CD4-positive, alpha-beta memory T cell (primary cell): ENCODE measurements at regions not wholly inside any gene's neighbourhood (a gene's known extent, or its start where the extent isn't known, plus 50 kb on each side); places are given as distances from the start of the nearest gene placed in this dataset.

Source experiments
- CTCF ChIA-PET: fragments of 350-600 bp; sonication (Branson Sonifier 250); formaldehyde crosslinking; loops from one replicate; lab custom pipeline; 2021; ENCODE audit warnings: inconsistent platforms; ENCODE audit not compliant: partially characterized antibody; lab: Charles Lee
- POLR2A ChIA-PET: fragments of 350-600 bp; sonication (Branson Sonifier 250); formaldehyde crosslinking; loops from one replicate; lab custom pipeline; 2021; ENCODE audit not compliant: partially characterized antibody; lab: Charles Lee
- DNase-seq, 5 donors: peaks; one replicate each; pipeline versions ENCODE4 v3.0.0 to v3.0.0-alpha.2; 2020 to 2022; ENCODE audit warnings: mixed read lengths in 1 of 5
- H3K27ac ChIP-seq: one replicate; pipeline ENCODE4 v1.7.0; 2013; ENCODE audit warnings: low read depth, low read length
- H3K27me3 ChIP-seq: 2 replicates; pipeline ENCODE4 v1.7.0; 2013; ENCODE audit warnings: mild to moderate bottlenecking, low read length, moderate library complexity; ENCODE audit not compliant: insufficient read depth
- H3K36me3 ChIP-seq: 2 replicates; pipeline ENCODE4 v1.7.0; 2013; ENCODE audit warnings: mild to moderate bottlenecking, low read length, moderate library complexity; ENCODE audit not compliant: insufficient read depth
- H3K4me1 ChIP-seq: 2 replicates; pipeline ENCODE4 v1.7.0; 2013; ENCODE audit warnings: mild to moderate bottlenecking, low read length, moderate library complexity; ENCODE audit not compliant: insufficient read depth
- H3K4me3 ChIP-seq, 2 donors: one replicate each; pipeline ENCODE4 v1.7.0; 2013; ENCODE audit warnings: low read length in 2 of 2, mild to moderate bottlenecking in 1 of 2
- H3K9me3 ChIP-seq, 2 donors: one replicate each; pipeline ENCODE4 v1.7.0; 2013; ENCODE audit warnings: low read length in 2 of 2, control low read depth in 1 of 2; ENCODE audit not compliant: control insufficient read depth in 1 of 2
- H3K27ac Mint-ChIP-seq, 7 donors: one replicate each; pipeline ENCODE4 v1.8.0; 2020 to 2021; ENCODE audit warnings: mixed read lengths in 7 of 7, mild to moderate bottlenecking in 6 of 7, inconsistent platforms in 3 of 7, moderate library complexity in 3 of 7
- H3K27me3 Mint-ChIP-seq, 2 donors: one replicate each; pipeline ENCODE4 v1.8.0; 2020 to 2021; ENCODE audit warnings: mixed read lengths in 2 of 2
- H3K36me3 Mint-ChIP-seq, 2 donors: one replicate each; pipeline ENCODE4 v1.8.0; 2020 to 2021; ENCODE audit warnings: mixed read lengths in 2 of 2, inconsistent platforms in 1 of 2, mild to moderate bottlenecking in 1 of 2
- H3K4me1 Mint-ChIP-seq, 4 donors: one replicate each; pipeline ENCODE4 v1.8.0; 2020 to 2021; ENCODE audit warnings: mixed read lengths in 4 of 4, mild to moderate bottlenecking in 1 of 4
- H3K4me3 Mint-ChIP-seq, 8 donors: one replicate each; pipeline ENCODE4 v1.8.0; 2020 to 2021; ENCODE audit warnings: mixed read lengths in 8 of 8, mild to moderate bottlenecking in 7 of 8, moderate library complexity in 6 of 8, inconsistent platforms in 3 of 8
- H3K9me3 Mint-ChIP-seq, 8 donors: one replicate each; pipeline ENCODE4 v1.8.0; 2020 to 2021; ENCODE audit warnings: mixed read lengths in 8 of 8, mild to moderate bottlenecking in 5 of 8, inconsistent platforms in 3 of 8, moderate library complexity in 1 of 8
- intact Hi-C: fragments of 100-400 bp; cut with micrococcal nuclease; formaldehyde crosslinking; loops from one replicate; pipeline ENCODE4 v1.15.1; 2023

DNA sequence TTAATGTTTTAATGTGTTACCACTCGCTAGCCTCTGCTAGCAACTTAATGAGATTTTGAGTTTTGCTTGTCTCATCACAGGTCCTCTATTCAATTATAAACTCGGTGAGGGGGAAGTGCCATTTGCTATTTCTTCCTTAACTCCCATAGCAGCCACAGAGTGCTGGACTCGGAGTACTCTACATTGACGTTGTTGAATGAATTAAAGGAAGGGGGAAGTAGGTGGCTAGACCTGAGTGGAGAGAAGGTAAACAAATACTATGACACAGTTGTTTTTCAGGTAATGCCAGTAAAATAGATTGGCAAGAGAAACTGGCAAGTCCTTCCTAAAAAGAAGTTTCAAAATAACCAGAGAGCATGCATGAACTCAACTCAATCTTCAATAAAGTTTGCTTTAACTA is 339.3 kb downstream of the HRH4 start:
- peaks cover 2 to 7% of the 10 kb centered on the region in 2 donors for H3K27me3 Mint-ChIP-seq
- no peaks in the 10 kb centered on the region for H3K36me3 Mint-ChIP-seq
- Histone ChIP-seq H3K4me3 (no peak overlapping the region), H3K36me3 (no peaks in the 10 kb centered on the region), H3K27me3 (no peaks in the 10 kb centered on the region), H3K9me3 (no peaks in the 10 kb centered on the region), H3K27ac (no peak overlapping the region), H3K4me1 (no peaks in the 10 kb centered on the region)
- DNase-seq = no peak
- intact Hi-C loops = no loop called here
- H3K9me3 Mint-ChIP-seq = peaks cover 0 to 5% (median 0%) of the 10 kb centered on the region in 8 donors
- no peaks in the 10 kb centered on the region for H3K4me1 Mint-ChIP-seq
- no peak overlapping the region for H3K4me3 Mint-ChIP-seq
- ChIA-PET CTCF (no interaction called here), POLR2A (no interaction called here)
- no peak overlapping the region for H3K27ac Mint-ChIP-seq

DNA sequence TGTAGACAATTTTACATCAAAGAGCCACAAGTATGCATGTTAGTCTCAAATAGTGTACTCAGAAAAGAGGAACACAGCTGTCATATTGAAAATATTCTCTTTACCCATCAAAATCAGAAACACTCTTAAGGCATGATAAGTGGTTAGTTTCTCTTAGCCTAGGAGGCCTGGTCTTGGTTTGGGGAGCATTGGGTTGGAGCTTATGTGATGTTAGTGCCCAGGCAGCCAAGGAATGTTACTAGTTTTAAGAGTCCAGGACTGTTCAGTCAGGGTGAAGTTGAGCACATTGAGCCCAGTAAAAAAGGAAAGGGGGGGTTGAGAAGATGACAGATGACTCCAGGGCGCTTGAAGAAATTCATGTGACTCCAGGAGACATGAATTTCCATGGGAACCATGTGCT is 340.6 kb downstream of the HRH4 start:
- H3K27ac ChIP-seq = no peak overlapping the region
- POLR2A ChIA-PET = no interaction called here
- peaks cover 0 to 5% (median 0%) of the 10 kb centered on the region in 8 donors for H3K9me3 Mint-ChIP-seq
- no peak overlapping the region for H3K27ac Mint-ChIP-seq
- intact Hi-C loops = no loop called here
- H3K27me3 ChIP-seq = no peaks in the 10 kb centered on the region
- H3K4me3 Mint-ChIP-seq = no peak overlapping the region
- H3K9me3 ChIP-seq = no peaks in the 10 kb centered on the region
- H3K4me1 Mint-ChIP-seq = no peaks in the 10 kb centered on the region
- CTCF ChIA-PET = no interaction called here
- H3K4me1 ChIP-seq = no peaks in the 10 kb centered on the region
- no peaks in the 10 kb centered on the region for H3K36me3 Mint-ChIP-seq
- H3K4me3 ChIP-seq = no peak overlapping the region
- peaks cover 2 to 7% of the 10 kb centered on the region in 2 donors for H3K27me3 Mint-ChIP-seq
- no peaks in the 10 kb centered on the region for H3K36me3 ChIP-seq
- no peak for DNase-seq

DNA sequence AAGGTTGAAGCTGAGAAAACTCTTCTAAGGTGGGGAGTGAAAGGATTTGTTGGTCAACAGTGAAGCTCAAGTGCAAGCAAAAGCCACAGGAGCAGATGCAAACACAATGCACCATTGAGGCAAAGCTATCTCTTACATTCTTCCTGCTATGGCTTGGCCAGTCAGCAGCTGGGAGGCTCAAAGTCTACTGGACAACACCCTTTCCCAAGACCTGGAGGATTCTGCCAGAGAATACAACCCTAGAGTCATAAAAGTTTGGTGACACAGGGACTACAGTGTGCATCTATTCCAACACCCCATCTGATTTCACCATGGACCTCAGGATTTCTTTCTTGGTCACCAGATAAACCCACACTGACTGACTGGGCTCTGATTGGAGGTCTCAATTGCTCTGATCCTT is 342.0 kb downstream of the HRH4 start:
- CTCF ChIA-PET = interaction anchor here (1.2 kb wide), 1 partner anchor 75 kb away, joined by 3 read pairs; no protein-coding TSS in a partner anchor
- no peaks in the 10 kb centered on the region for H3K9me3 ChIP-seq

DNA sequence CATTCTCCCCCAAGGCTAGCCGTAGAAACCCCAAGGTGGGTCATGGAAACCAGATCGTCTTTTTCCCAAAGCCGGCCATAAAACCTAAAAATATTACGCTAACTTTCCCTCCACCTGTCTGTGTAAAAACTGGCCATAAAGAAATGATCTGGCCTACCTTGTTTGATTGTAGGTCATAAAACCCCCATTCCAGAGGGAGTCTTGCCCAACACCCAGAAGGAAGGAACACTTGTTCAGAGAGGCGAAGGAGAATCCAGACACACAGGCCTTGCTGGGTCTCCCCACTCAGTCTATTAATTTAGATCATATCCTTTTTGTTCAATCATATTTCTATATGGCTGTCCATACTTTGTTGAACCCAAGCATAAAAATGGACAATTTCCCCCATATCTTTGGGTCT is 344.7 kb downstream of the HRH4 start:
- no peak overlapping the region for H3K27ac ChIP-seq
- ChIA-PET CTCF (no interaction called here), POLR2A (no interaction called here)
- Mint-ChIP-seq H3K36me3 (no peaks in the 10 kb centered on the region), H3K4me1 (no peaks in the 10 kb centered on the region), H3K27me3 (peaks cover 4% of the 10 kb centered on the region in 2 donors), H3K27ac (no peak overlapping the region), H3K9me3 (peaks cover 0 to 7% (median 4%) of the 10 kb centered on the region in 8 donors), H3K4me3 (no peak overlapping the region)
- no peaks in the 10 kb centered on the region for H3K36me3 ChIP-seq
- DNase-seq = no peak
- H3K4me1 ChIP-seq = no peaks in the 10 kb centered on the region
- no peak overlapping the region for H3K4me3 ChIP-seq
- intact Hi-C loops = no loop called here
- no peaks in the 10 kb centered on the region for H3K27me3 ChIP-seq
- H3K9me3 ChIP-seq = no peaks in the 10 kb centered on the region

More for the DNA sequence above, 342.0 kb downstream of the HRH4 start:
- Mint-ChIP-seq H3K4me3 (no peak overlapping the region), H3K27me3 (peaks cover 2 to 7% of the 10 kb centered on the region in 2 donors), H3K9me3 (peaks cover 0 to 7% (median 0%) of the 10 kb centered on the region in 8 donors), H3K36me3 (no peaks in the 10 kb centered on the region), H3K27ac (no peak overlapping the region), H3K4me1 (no peaks in the 10 kb centered on the region)
- H3K36me3 ChIP-seq = no peaks in the 10 kb centered on the region
- no peak for DNase-seq
- no peaks in the 10 kb centered on the region for H3K27me3 ChIP-seq
- H3K27ac ChIP-seq = no peak overlapping the region
- no peak overlapping the region for H3K4me3 ChIP-seq
- POLR2A ChIA-PET = no interaction called here
- intact Hi-C loops = no loop called here
- no peaks in the 10 kb centered on the region for H3K4me1 ChIP-seq

DNA sequence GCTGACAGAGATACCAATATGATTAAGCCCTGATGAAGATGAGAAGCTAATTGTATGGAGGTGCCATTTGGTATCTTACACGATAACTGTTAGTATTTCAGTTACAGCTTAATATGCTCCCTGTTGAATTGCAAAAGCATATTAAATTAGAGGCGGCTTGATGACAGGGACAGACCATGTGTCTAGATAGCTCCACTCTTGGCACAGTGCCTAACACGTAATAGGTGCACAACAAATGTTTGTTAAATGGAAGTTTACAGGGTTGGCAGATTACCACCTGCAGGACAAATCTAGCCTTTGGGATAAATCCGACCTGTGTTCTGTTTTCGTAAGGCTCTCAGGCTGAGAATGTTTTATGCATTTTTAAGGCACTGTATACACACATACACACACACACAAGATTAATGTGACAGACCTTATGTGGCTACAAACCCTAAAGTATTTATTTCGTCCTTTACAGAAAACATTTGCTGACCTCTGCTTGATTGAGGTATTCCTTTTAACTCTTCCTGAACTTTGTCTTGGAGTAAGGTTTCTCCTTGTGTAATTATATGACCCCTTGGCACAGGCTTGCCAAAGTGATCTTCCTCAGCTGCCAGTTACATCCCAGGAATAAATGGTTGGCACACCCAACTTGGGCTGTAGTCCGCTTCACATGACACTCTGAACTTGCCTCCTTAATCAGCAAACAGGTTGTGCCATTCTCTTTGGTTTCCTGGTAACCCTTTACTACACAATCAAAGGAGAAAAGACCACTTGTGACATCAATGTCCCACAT is 348.9 kb downstream of the HRH4 start:
- no peak overlapping the region for H3K4me3 Mint-ChIP-seq
- no peaks in the 10 kb centered on the region for H3K27me3 ChIP-seq
- ChIA-PET CTCF (no interaction called here), POLR2A (no interaction called here)
- DNase-seq = no peak
- H3K36me3 Mint-ChIP-seq = no peaks in the 10 kb centered on the region
- H3K9me3 Mint-ChIP-seq = peaks cover 0 to 6% (median 4%) of the 10 kb centered on the region in 8 donors
- intact Hi-C loops = no loop called here
- no peaks in the 10 kb centered on the region for H3K9me3 ChIP-seq
- no peak overlapping the region for H3K4me3 ChIP-seq
- H3K27me3 Mint-ChIP-seq = peaks cover 0 to 2% of the 10 kb centered on the region in 2 donors
- H3K36me3 ChIP-seq = no peaks in the 10 kb centered on the region
- no peaks in the 10 kb centered on the region for H3K4me1 ChIP-seq
- H3K4me1 Mint-ChIP-seq = no peaks in the 10 kb centered on the region
- no peak overlapping the region for H3K27ac ChIP-seq
- no peak overlapping the region for H3K27ac Mint-ChIP-seq

DNA sequence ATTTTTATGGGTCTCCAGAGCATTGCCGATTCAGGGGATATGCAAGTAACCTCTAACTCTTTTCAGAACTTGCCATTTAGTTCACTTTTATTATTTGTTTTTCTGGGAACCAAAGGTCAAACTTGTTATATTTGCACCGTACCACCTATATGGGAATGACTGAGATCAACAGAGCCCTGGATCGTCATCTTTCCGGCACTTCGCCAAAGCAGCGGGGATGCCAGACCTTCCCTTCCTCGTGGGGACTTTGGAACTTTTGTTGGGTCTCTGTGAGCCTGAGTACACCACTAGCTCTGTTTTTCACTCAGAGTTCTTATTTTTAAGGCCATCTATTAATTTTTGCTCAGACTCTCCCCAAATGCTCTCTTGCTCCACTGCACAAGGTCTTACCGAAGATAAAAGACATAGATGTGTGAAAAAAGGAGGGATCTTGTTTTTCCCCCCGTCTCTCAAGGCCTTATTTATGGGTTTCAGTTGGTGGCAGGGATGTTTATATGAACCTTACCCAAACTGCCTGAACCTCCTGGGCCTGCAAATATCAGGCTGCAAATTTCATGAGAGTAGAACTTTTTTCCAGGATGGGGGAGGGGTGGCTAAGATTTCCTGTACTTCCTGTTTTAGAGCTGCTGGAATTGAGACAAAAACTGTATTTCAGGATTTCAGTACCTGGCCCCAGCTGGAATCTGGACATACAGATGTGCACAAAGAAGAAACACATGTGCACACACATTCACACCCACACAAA is 350.3 kb downstream of the HRH4 start:
- DNase-seq = no peak
- H3K4me1 ChIP-seq = no peaks in the 10 kb centered on the region
- H3K4me3 ChIP-seq = no peak overlapping the region
- no peak overlapping the region for H3K27ac ChIP-seq
- Mint-ChIP-seq H3K4me3 (no peak overlapping the region), H3K4me1 (no peaks in the 10 kb centered on the region), H3K27ac (no peak overlapping the region), H3K27me3 (peaks cover 0 to 2% of the 10 kb centered on the region in 2 donors), H3K9me3 (peaks cover 0 to 6% (median 5%) of the 10 kb centered on the region in 8 donors), H3K36me3 (no peaks in the 10 kb centered on the region)
- H3K9me3 ChIP-seq = no peaks in the 10 kb centered on the region
- ChIA-PET POLR2A (no interaction called here), CTCF (no interaction called here)
- H3K27me3 ChIP-seq = no peaks in the 10 kb centered on the region
- intact Hi-C loops = no loop called here
- H3K36me3 ChIP-seq = no peaks in the 10 kb centered on the region

DNA sequence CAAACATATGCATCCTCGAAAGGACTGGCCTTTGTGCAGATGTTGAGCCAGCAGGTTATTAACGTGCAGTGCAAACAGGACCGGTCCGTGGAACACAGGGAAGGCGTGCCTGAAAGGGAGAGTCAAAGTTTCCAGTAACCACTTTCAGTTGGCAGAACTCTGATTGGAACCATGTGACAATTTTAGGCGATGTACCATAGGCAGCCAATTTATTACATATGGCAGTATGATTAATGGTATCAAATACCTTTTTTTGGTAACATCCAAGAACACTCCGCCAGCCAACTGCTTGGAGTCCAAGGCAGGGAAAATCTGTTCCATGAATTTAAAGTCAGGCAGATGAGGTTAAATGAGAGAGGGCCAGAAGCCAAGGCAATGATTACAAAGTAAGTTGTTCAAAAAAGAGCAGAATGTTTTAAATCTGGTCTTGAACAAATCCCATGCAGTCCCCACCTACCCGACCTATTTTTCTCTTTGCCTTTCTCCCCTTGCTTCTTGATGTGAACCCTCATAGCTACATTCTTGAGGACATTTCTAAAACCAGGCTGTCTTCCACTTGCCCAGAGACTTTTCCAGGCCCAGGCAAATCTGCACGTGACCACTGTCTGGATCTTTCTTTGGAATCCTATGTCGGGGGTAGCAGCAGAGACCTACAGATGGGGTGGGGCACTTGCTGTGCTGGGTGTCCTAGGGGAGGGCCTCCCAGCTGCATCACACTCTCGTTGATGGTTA is 351.7 kb downstream of the HRH4 start:
- H3K36me3 ChIP-seq = no peaks in the 10 kb centered on the region
- H3K4me3 Mint-ChIP-seq = no peak overlapping the region
- ChIA-PET CTCF (no interaction called here), POLR2A (no interaction called here)
- H3K9me3 ChIP-seq = no peaks in the 10 kb centered on the region
- H3K4me3 ChIP-seq = no peak overlapping the region
- peaks cover 0 to 6% (median 4%) of the 10 kb centered on the region in 8 donors for H3K9me3 Mint-ChIP-seq
- intact Hi-C loops = no loop called here
- no peak for DNase-seq
- peaks cover 0 to 2% of the 10 kb centered on the region in 2 donors for H3K27me3 Mint-ChIP-seq
- H3K27ac Mint-ChIP-seq = no peak overlapping the region
- no peaks in the 10 kb centered on the region for H3K4me1 Mint-ChIP-seq
- no peak overlapping the region for H3K27ac ChIP-seq
- H3K27me3 ChIP-seq = no peaks in the 10 kb centered on the region
- no peaks in the 10 kb centered on the region for H3K4me1 ChIP-seq
- no peaks in the 10 kb centered on the region for H3K36me3 Mint-ChIP-seq
